Lower lobe of right lung (tissue), 2 donors: ENCODE measurements at regions not wholly inside any gene's neighbourhood (a gene's known extent, or its start where the extent isn't known, plus 50 kb on each side); places are given as distances from the start of the nearest gene placed in this dataset.
"Not testable (repeated sequence)": the region's sequence is repeated elsewhere in the genome, so short reads cannot be mapped to it uniquely, and the experiment has no call there.

Experiments
- ATAC-seq, 2 donors: fragments of 200-7000 bp; cut with Tn5 transposase; one replicate each; pipeline ENCODE4 v1.9.1; 2020 to 2022; ENCODE audit warnings: mild to moderate bottlenecking in 2 of 2, moderate library complexity in 2 of 2
- DNase-seq: peaks from one replicate; pipeline ENCODE4 v3.0.0-alpha.2; 2020
- H3K27ac ChIP-seq: fragments of 200-600 bp; one replicate; pipeline ENCODE4 v1.8.0; 2022
- H3K27me3 ChIP-seq: fragments of 200-600 bp; one replicate; pipeline ENCODE4 v1.8.0; 2022; ENCODE audit warnings: low read depth
- H3K36me3 ChIP-seq: fragments of 200-600 bp; one replicate; pipeline ENCODE4 v1.8.0; 2022; ENCODE audit warnings: mild to moderate bottlenecking
- H3K4me1 ChIP-seq: fragments of 200-600 bp; one replicate; pipeline ENCODE4 v1.8.0; 2022
- H3K4me3 ChIP-seq: fragments of 200-600 bp; one replicate; pipeline ENCODE4 v1.8.0; 2022; ENCODE audit warnings: mild to moderate bottlenecking
- H3K9me3 ChIP-seq: fragments of 200-600 bp; one replicate; pipeline ENCODE4 v1.8.0; 2022
- CTCF ChIP-seq: fragments of 200-600 bp; IDR thresholded peaks from one replicate; pipeline ENCODE4 v1.8.0; 2022; ENCODE audit warnings: antibody characterized with exemption, mild to moderate bottlenecking
- intact Hi-C: fragments of 100-400 bp; cut with DNase I; formaldehyde crosslinking; loops from one replicate; pipeline ENCODE4 v1.11.0; 2022
- donor health status: DM: no; HTN: yes; CAD: no; lungs with severe emphysema.

GRCh38 chr4:85187106-85187505, 220.6 kb upstream of the WDFY3 start:
- no peak for TF ChIP-seq CTCF
- no peaks in the 10 kb centered on the region for H3K4me1 ChIP-seq
- DNase-seq (no peak), ATAC-seq (no peak)
- no peak overlapping the region for H3K4me3 ChIP-seq
- intact Hi-C loops = no loop called here
- no peaks in the 10 kb centered on the region for H3K9me3 ChIP-seq
- no peaks in the 10 kb centered on the region for H3K27me3 ChIP-seq
- H3K27ac ChIP-seq = no peak overlapping the region
- H3K36me3 ChIP-seq = no peaks in the 10 kb centered on the region

GRCh38 chr4:85196015-85196414, 229.5 kb upstream of the WDFY3 start:
- H3K27ac ChIP-seq, ATAC-seq, intact Hi-C loops, H3K27me3 ChIP-seq, H3K4me1 ChIP-seq, H3K4me3 ChIP-seq, H3K36me3 ChIP-seq, DNase-seq: not testable (repeated sequence)
- peaks cover 10% of the 10 kb centered on the region for H3K9me3 ChIP-seq

GRCh38 chr4:85200106-85200505, 233.6 kb upstream of the WDFY3 start:
- no peak for ATAC-seq
- intact Hi-C loops = no loop called here
- peaks cover 10% of the 10 kb centered on the region for H3K9me3 ChIP-seq
- no peak overlapping the region for H3K4me3 ChIP-seq
- DNase-seq = no peak
- no peak for TF ChIP-seq CTCF
- no peaks in the 10 kb centered on the region for H3K36me3 ChIP-seq
- H3K27ac ChIP-seq = no peak overlapping the region
- H3K4me1 ChIP-seq = no peaks in the 10 kb centered on the region
- H3K27me3 ChIP-seq = no peaks in the 10 kb centered on the region

GRCh38 chr4:85209161-85209560, 242.7 kb upstream of the WDFY3 start:
- intact Hi-C loops = no loop called here
- Histone ChIP-seq H3K9me3 (peaks cover 7% of the 10 kb centered on the region), H3K27me3 (no peaks in the 10 kb centered on the region), H3K27ac (no peak overlapping the region), H3K4me1 (no peaks in the 10 kb centered on the region), H3K36me3 (no peaks in the 10 kb centered on the region), H3K4me3 (no peak overlapping the region)
- DNase-seq = no peak
- no peak for TF ChIP-seq CTCF
- no peak for ATAC-seq

GRCh38 chr4:85210353-85210752, 243.9 kb upstream of the WDFY3 start:
- TF ChIP-seq CTCF = no peak
- Histone ChIP-seq H3K4me1 (no peaks in the 10 kb centered on the region), H3K4me3 (no peak overlapping the region), H3K9me3 (peaks cover 7% of the 10 kb centered on the region), H3K36me3 (no peaks in the 10 kb centered on the region), H3K27ac (no peak overlapping the region), H3K27me3 (no peaks in the 10 kb centered on the region)
- DNase-seq (no peak), ATAC-seq (no peak)
- intact Hi-C loops = no loop called here

- DNase-seq, H3K36me3 ChIP-seq, intact Hi-C loops, H3K4me1 ChIP-seq, H3K4me3 ChIP-seq, H3K27ac ChIP-seq, H3K27me3 ChIP-seq, ATAC-seq: not testable (repeated sequence)
- H3K9me3 ChIP-seq = peaks cover 35% of the 10 kb centered on the region
Measured at GRCh38 chr4:85216571-85216970, 250.1 kb upstream of the WDFY3 start.

- H3K4me1 ChIP-seq = no peaks in the 10 kb centered on the region
- no peak for DNase-seq
- intact Hi-C loops = no loop called here
- H3K4me3 ChIP-seq = no peak overlapping the region
- no peaks in the 10 kb centered on the region for H3K27me3 ChIP-seq
- H3K36me3 ChIP-seq = no peaks in the 10 kb centered on the region
- H3K27ac ChIP-seq = no peak overlapping the region
- TF ChIP-seq CTCF = no peak
- peaks cover 35% of the 10 kb centered on the region for H3K9me3 ChIP-seq
- ATAC-seq = no peak
Measured at GRCh38 chr4:85218756-85219155, 252.3 kb upstream of the WDFY3 start.
